NCI-H226 (cell line): ENCODE measurements at regions not wholly inside any gene's neighbourhood (a gene's known extent, or its start where the extent isn't known, plus 50 kb on each side); places are given as distances from the start of the nearest gene placed in this dataset.

Source experiments
- DNase-seq: peaks from one replicate; pipeline ENCODE4 v3.0.0-alpha.2; 2015

GRCh38 chr12:65631621-65632111 is 192.6 kb upstream of the HMGA2 start:
- peak; percentile 99 for DNase-seq

GRCh38 chr12:65632131-65632855 is 192.0 kb upstream of the HMGA2 start:
- no peak for DNase-seq

DNA sequence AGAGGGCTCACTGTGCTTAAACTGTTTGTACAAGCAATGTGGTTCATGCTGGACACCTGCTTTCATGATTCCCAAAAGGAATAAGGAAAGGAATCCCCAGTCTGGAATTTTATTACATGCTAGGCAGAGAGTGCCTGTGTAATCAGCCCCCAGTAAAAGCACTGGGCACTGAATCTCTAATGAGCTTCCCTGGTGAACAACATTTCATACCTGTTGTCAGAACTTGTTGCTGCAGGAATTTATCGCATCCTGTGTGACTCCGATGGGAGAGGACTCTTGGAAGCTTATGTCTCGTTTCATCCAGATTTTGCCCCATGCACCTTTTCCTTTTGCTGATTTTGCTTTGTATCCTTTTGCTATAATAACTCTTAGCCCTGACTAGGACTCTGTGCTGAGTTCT is 190.2 kb upstream of the HMGA2 start:
- DNase-seq = no peak

DNA sequence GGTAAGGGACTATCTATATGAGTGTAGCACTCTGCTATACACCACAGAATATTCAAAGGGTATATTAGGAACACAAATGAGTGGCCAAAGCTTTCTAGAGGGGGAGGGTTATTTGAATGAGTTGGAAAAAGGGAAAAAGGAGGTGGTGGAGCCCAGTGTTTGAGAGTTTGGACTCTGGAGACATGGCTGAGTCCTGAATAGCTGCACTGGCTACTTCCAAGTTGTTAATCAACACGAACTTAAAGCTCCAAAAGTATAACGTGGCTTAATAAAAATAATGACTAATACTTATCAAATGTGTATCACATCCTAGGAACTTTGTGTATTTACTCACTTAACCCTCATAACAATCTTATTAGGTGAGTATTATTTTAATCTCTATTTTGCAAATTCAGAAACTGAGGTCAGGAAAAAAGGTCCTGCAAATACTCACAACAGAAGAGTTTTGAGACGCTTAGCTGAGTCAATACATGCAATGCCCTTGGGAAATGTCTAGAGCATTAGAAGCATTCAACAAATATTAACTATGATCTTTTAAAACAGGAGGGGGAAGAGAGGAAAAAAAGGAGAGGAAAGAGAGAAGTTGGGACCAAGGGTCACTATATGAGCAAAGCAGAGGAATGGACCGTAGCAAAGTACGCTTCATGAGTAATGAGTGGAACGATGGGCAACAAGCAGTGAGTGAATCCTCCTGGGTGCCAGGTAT is 189.5 kb upstream of the HMGA2 start:
- DNase-seq = peak; percentile 69

- DNase-seq = no peak
Measured at GRCh38 chr12:65636436-65636835, 187.8 kb upstream of the HMGA2 start.

DNA sequence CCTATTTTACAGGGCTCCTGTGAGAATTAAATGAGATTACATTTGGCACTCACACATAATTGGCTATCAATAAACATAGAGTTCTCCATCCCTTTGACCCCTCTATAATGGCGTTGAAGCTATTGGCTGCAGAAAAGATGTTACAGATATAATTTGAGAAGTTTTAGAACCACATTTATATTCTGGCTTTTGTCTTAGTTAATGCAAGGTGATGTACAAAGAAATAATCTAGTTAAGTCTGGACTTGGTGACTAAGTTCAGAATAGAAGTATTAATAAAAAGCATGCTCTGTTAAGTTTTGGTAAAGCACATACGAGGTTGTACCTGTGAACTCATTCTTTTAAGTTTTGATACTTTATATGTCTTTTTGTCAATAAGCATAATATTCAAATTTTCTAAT is 187.1 kb upstream of the HMGA2 start:
- no peak for DNase-seq

DNA sequence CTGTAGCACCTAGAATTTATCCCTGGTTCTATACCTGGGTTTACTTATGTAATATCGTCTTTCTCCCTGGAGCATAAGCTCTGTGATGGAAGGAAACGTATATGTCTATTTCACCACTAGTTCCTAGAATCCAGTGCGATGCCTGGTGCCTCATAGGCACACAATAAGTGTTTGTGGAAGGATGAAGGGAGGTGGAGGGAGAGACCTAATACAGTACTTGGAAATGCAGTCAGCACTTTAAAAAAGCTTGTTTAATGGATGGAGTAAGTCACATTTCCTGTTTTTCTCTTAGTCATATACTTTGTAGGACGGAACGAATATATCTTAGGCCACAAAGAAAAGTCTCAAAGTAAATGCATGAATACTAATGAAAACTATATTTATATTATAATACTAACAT is 186.5 kb upstream of the HMGA2 start:
- peak; percentile 36 for DNase-seq

- no peak for DNase-seq
Measured at GRCh38 chr12:65638324-65638723, 186.0 kb upstream of the HMGA2 start.

GRCh38 chr12:65640489-65640901 is 183.8 kb upstream of the HMGA2 start:
- no peak for DNase-seq

GRCh38 chr12:65642061-65642661 is 182.1 kb upstream of the HMGA2 start:
- no peak for DNase-seq

DNA sequence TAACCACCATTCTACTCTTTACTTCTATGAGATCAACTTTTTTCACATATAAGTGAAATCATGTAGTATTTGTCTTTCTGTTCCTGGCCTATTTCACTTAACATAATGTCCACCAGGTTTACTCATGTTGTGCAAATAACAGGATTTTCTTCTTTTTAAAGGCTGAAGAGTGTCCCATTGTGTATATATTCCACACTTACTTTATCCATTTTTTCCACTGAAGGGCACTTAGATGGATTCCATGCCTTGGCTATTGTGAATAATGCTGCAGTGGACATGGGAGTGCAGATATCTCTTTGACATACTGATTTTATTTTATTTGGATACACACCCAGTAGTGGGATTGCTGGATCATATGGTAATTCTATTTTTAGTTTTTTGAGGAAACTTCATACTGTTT is 181.1 kb upstream of the HMGA2 start:
- no peak for DNase-seq

- DNase-seq = peak; percentile 41
Measured at GRCh38 chr12:65643595-65644386, 180.5 kb upstream of the HMGA2 start.

DNA sequence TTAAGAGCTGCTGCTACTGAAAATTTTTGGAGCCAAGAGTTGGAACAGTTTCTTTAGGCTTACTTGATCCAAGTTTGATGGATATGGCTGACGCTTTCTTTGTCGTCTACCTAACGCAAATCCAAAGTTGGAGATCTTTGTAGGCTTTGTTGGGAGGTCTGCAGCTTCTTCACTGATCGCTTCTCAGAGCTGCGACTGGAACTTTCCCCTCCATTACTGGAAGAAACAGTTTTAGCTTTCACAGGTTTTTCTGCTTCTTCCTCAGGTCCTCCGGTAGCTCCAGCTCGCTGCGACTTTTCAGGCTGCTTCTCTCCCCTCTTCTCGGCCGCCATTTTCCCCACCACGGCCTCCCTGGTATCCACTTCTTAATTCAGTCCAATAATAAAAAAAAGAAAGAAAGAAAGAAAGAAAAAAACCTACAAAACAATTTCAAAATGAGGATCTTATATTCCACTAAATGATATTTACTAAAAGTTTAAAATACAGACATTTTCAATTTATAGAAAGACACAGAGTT is 178.1 kb upstream of the HMGA2 start:
- no peak for DNase-seq

DNA sequence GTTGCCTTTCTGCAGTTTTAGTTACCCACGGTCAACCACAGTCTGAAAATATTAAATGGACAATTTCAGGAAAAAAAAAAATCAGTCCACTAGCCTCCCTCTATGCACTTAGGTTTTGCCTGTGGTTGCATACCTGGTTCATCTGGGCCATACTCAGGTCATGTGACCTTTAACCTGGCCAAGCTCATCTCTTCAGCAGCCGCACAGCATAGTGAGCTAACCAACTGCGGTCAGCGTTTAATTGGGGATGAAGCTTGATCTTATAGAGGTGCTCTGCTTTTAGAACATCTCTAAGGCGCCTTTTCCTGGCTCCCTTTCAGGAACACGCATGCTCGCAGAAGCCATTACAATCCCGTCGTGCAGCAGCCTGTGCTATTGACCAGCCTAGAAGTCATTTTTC is 177.2 kb upstream of the HMGA2 start:
- DNase-seq = no peak

DNA sequence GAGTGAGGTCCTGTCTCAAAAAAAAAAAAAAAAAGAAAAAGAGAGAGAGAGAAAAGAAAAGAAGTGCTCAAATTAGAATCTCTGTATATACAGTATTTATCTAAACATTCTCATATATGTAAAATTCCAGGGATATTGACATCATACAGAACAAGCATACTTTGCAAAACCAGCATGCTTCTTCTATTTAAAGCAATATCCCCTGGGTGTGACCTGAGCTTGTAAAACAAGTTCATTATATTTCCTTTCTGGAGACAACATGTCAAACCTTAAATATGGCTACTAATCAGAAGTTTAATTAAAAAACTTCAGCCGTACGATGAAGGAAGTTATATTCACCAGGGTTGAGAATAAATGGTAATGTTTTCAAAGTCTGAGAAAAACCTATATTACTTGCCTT is 175.8 kb upstream of the HMGA2 start:
- no peak for DNase-seq

DNA sequence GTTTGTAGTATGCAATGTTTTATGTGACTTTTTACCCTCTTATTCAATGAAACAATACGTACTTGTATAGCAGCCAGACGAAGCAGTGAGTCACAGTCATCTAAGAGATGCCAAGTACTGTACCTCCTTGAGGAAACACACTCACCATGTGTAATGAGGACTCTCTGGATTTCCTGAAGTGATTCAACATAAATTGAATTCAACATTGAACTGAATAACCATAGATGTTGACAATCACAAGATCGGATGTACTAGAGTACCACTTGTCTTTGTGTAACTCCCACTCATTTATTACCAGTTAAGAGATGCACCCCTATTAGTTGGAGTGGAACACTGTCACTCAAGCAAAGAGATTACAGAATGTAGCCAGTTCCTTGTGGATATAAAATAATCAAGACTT is 175.2 kb upstream of the HMGA2 start:
- DNase-seq = peak; percentile 97

- no peak for DNase-seq
Measured at GRCh38 chr12:65651060-65651459, 173.2 kb upstream of the HMGA2 start.

DNA sequence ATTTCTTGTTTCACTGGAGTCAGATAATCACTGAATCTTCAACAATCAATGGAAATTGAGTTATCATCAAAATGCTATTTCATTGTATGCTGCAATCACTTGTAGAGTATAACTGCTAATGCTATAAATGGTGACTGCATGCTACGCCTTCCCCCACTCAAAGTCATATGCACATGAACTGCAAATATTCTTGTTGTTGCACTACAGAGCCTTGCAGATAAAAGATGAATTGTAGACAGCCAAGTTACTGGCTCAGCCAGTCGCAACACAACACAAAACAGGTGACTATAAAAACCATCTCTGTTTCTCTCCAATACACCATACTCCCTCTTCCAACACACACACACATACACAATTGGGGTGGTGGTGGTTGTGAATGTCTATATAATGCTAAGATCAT is 171.0 kb upstream of the HMGA2 start:
- no peak for DNase-seq

DNA sequence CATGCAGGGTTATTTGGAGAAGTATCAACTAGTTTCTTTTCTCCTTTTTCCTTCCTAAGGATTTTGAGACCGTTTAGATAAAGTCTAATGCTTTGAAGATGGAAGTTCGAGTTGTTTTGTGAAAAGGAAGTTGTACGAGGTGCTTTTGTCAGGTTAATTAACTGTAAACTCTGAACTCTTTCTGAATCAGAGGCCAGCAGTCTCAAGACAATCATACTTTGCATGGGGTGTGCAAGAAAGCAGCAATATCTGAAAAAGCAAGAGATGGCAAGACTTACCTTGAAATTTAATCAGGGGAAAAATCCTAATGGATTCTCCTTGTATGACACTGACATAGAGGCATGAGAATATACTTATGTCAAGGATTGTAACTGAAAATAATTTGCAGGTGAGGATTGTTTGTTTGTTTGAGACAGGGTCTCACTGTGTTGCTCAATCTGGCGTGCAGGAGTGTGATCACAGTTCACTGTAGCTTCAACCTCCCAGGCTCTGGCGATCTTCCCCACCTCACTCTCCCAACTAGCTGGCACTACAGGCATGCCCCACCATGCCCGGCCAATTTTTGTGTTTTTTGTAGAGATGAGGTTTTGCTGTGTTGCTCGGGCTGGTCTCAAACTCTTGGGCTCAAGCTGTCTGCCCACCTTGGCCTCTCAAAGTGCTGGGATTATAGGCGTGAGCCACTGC is 170.2 kb upstream of the HMGA2 start:
- DNase-seq = no peak

DNA sequence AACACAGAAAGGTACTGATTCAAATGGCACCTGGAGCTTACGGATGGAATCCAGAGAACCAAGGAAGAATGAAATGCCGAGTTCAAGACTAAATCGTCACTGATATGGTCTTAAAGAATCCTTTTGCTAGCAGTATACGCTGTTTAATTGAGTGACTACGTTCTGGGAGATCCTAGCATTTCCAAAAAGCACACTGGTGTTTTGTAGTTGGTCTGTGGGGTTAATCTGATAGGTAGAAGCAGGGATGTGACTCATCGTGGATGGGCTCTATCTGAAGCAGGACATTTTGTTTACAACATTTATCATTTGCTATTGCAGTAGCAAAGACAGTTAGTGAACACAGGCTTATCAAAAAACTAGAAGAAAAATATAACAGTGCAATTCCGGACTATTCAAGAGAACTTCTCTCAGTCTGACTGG is 169.2 kb upstream of the HMGA2 start:
- DNase-seq = peak; percentile 74

DNA sequence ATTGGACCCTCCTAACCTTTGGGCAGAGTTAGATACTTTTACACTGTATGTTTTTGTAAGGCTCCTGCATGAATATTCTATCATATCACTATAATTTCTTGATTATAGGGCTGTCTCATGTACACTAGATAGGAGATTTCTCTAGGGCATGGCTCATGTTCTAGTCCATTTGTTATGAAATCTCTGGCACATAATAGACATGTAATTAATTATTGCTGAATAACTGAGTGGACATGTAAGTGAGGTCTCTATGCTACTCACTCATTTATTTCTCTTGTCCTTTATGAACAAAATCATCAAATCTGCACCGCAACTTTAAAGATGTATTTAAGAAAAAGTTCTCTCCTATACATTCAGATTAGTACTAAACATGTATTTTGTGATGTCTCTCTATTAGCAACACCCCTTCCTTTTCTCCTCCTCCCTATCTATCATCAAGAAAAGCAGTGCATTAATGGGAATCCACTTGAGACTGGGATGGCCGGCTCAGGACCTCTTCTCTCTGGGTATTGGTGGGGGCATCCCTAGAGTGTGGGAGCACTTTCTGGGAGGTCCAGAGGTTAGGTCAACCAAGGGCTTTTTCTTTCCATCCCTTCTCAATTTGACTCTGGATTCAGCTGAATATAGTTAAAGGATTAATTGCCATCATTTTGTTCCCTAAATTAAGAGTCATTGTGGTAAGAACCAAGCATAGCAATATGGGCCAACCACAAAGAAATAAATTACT is 168.0 kb upstream of the HMGA2 start:
- DNase-seq = peak; percentile 40

DNA sequence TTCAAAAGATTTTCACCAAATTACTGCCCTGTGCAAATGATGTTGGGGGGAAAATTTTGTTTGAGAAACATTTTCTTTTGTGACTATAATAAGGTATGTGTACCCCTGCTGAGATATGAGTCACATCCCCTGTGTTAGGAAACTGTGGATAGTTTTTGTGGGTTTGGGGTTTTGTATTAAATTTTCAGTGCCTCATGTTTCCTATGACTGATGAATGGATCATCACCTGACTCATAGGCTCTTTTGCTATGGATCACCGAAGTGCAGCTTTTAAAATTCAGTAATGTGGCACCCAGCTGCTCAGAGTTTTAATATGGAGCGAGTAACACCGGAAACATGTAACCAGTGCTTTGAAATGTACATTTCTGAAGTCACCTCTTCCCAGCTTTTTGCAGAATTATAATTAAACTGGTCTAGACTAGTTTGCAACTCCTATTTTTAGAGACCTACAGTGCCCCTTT is 167.4 kb upstream of the HMGA2 start:
- peak; percentile 95 for DNase-seq
